Upper lobe of right lung (tissue), 1 donor: ENCODE measurements at regions not wholly inside any gene's neighbourhood (a gene's known extent, or its start where the extent isn't known, plus 50 kb on each side); places are given as distances from the start of the nearest gene placed in this dataset.
"Not testable (repeated sequence)": the region's sequence is repeated elsewhere in the genome, so short reads cannot be mapped to it uniquely, and the experiment has no call there.

Experiments used
- ATAC-seq: fragments of 200-7000 bp; cut with Tn5 transposase; one replicate; pipeline ENCODE4 v1.9.1; 2020; ENCODE audit warnings: mild to moderate bottlenecking, moderate library complexity
- DNase-seq: peaks from one replicate; pipeline ENCODE4 v3.0.0-alpha.2; 2020
- H3K27ac ChIP-seq: fragments of 200-600 bp; one replicate; pipeline ENCODE4 v1.8.0; 2022
- H3K27me3 ChIP-seq: fragments of 200-600 bp; one replicate; pipeline ENCODE4 v1.8.0; 2022; ENCODE audit warnings: mild to moderate bottlenecking
- H3K36me3 ChIP-seq: fragments of 200-600 bp; one replicate; pipeline ENCODE4 v1.8.0; 2022
- H3K4me1 ChIP-seq: fragments of 200-600 bp; one replicate; pipeline ENCODE4 v1.8.0; 2022
- H3K4me3 ChIP-seq: fragments of 200-600 bp; one replicate; pipeline ENCODE4 v1.8.0; 2022; ENCODE audit warnings: mild to moderate bottlenecking
- H3K9me3 ChIP-seq: fragments of 200-600 bp; one replicate; pipeline ENCODE4 v1.8.0; 2022
- CTCF ChIP-seq: fragments of 200-600 bp; IDR thresholded peaks from one replicate; pipeline ENCODE4 v1.8.0; 2022; ENCODE audit warnings: antibody characterized with exemption
- intact Hi-C: fragments of 100-400 bp; cut with DNase I; formaldehyde crosslinking; loops from one replicate; pipeline ENCODE4 v1.11.0; 2022
- donor health status: DM: no; HTN: yes; CAD: no; lungs with severe emphysema.

DNA sequence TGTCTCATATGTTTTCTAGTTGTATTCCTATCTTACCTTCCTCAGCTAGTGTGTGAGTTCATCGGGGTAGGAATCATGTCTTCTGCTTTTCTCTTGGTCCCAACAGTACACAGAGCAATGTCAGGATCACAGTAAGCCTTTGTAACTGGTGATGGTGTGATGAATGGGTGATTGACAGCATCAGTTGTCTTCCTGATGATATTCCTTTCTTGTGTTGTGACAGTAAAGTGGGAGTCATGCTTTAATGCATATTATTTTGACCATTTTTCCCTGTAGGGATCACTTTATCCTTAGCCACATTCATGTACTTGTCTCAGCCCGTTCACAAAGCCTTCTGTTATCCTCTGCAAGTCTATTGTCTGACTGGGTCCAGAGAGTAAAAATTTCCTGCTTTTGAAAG lies 501.7 kb downstream of the UTRN start:
- Histone ChIP-seq H3K4me3 (no peak overlapping the region), H3K9me3 (no peaks in the 10 kb centered on the region), H3K27ac (no peak overlapping the region), H3K36me3 (peaks cover 47% of the 10 kb centered on the region), H3K4me1 (no peaks in the 10 kb centered on the region), H3K27me3 (no peaks in the 10 kb centered on the region)
- intact Hi-C loops = no loop called here
- no peak for TF ChIP-seq CTCF
- ATAC-seq = no peak
- DNase-seq = no peak

GRCh38 chr6:144793744-144794143 lies 508.6 kb downstream of the UTRN start:
- no peaks in the 10 kb centered on the region for H3K4me1 ChIP-seq
- TF ChIP-seq CTCF = no peak
- DNase-seq (no peak), ATAC-seq (no peak)
- intact Hi-C loops = no loop called here
- peaks cover 71% of the 10 kb centered on the region for H3K36me3 ChIP-seq
- H3K9me3 ChIP-seq = no peaks in the 10 kb centered on the region
- H3K4me3 ChIP-seq = no peak overlapping the region
- H3K27me3 ChIP-seq = no peaks in the 10 kb centered on the region
- no peak overlapping the region for H3K27ac ChIP-seq

DNA sequence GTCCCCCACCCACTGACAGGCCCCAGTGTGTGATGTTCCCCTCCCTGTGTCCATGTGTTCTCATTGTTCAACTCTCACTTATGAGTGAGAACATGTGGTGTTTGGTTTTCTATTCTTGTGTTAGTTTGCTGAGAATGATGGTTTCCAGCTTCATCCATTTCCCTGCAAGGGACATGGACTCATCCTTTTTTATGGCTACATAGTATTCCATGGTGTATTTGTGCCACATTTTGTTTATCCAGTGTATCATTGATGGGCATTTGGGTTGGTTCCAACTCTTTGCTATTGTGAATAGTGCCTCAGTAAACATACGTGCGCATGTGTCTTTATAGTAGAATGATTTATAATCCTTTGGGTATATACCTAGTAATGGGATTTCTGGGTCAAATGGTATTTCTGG lies 509.9 kb downstream of the UTRN start:
- H3K4me3 ChIP-seq, H3K4me1 ChIP-seq, ATAC-seq, DNase-seq, intact Hi-C loops, H3K9me3 ChIP-seq, H3K27ac ChIP-seq, H3K27me3 ChIP-seq: not testable (repeated sequence)
- H3K36me3 ChIP-seq = peaks cover 73% of the 10 kb centered on the region

- DNase-seq = no peak
- no peak for ATAC-seq
- intact Hi-C loops = no loop called here
- peaks cover 62% of the 10 kb centered on the region for H3K36me3 ChIP-seq
- no peak overlapping the region for H3K4me3 ChIP-seq
- TF ChIP-seq CTCF = no peak
- H3K4me1 ChIP-seq = no peaks in the 10 kb centered on the region
- no peaks in the 10 kb centered on the region for H3K9me3 ChIP-seq
- H3K27ac ChIP-seq = no peak overlapping the region
- no peaks in the 10 kb centered on the region for H3K27me3 ChIP-seq
These were observed 510.9 kb downstream of the UTRN start for GRCh38 chr6:144796070-144796469.

DNA sequence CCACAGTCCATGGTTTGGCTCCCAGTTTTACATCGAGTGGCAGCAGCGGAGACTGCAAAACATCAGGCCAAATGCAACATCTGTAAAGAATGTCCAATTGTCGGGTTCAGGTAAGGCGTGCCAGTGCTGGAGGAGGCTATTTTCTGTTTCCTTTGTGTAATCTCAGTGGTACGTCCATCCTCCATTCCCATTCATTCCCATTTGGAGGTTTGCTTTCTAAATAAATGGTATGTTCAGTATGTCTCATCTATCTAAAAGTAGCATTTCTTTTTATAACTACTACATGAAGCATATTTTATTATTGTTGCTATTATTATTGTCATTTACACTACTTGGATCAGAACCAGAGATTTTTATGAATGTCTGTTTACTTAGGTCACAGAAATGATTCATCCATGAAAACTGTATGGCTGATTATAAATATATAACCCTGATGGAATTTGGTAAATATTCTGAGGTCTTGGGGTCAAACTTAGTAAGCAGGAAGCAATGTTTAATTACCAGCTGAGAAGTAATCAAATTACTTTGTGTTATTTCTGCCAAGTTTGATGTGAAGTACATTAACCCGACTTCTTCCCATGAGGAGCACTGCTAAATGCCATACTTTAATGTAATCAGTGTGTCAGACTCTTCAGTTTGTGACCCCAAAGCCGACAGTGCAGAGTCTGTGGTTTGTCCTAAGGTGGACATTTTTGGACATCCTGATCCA lies 512.9 kb downstream of the UTRN start:
- H3K36me3 ChIP-seq = peaks cover 52% of the 10 kb centered on the region
- H3K4me3 ChIP-seq = no peak overlapping the region
- no peak for TF ChIP-seq CTCF
- no peaks in the 10 kb centered on the region for H3K4me1 ChIP-seq
- DNase-seq (no peak), ATAC-seq (no peak)
- intact Hi-C loops = no loop called here
- no peaks in the 10 kb centered on the region for H3K27me3 ChIP-seq
- H3K27ac ChIP-seq = no peak overlapping the region
- no peaks in the 10 kb centered on the region for H3K9me3 ChIP-seq

DNA sequence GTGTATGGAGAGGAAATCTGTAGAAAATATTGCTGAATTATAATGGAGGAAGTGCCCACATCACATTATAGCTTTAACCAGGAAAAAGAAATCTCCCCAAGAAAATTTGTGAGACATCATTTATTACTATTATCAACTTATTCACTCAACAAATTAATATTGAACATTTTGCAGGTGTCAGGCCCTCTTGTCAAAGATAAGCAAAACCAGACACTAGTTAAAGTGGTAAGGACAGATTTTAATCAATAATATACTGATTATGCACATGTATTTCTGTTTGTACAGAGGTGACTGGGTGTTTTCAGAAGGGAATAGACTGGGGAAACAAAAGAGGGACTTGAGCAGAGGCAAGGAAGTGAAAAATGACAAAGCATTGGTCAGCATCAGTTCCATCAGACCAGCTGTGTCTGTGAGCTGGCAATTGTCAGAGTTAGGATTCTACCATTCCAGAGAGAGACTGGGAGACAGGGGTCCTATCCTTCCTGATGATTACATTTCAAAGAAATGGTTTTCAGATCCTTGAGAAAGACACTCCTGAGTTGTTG lies 519.2 kb downstream of the UTRN start:
- intact Hi-C loops = no loop called here
- TF ChIP-seq CTCF = no peak
- Histone ChIP-seq H3K27me3 (no peaks in the 10 kb centered on the region), H3K9me3 (no peaks in the 10 kb centered on the region), H3K4me1 (no peaks in the 10 kb centered on the region), H3K27ac (no peak overlapping the region), H3K4me3 (no peak overlapping the region), H3K36me3 (peaks cover 28% of the 10 kb centered on the region)
- ATAC-seq (no peak), DNase-seq (no peak)
